GM19468 (cell line): ENCODE measurements at regions not wholly inside any gene's neighbourhood (a gene's known extent, or its start where the extent isn't known, plus 50 kb on each side); places are given as distances from the start of the nearest gene placed in this dataset.

ENCODE experiments used
- ATAC-seq: cut with Tn5 transposase; IDR thresholded peaks from one replicate; pipeline ENCODE4 v1.9.1; 2021; ENCODE audit warnings: mild to moderate bottlenecking, moderate library complexity, moderate number of reproducible peaks; ENCODE audit not compliant: unreplicated experiment; ENCODE audit errors: extremely low read depth

DNA sequence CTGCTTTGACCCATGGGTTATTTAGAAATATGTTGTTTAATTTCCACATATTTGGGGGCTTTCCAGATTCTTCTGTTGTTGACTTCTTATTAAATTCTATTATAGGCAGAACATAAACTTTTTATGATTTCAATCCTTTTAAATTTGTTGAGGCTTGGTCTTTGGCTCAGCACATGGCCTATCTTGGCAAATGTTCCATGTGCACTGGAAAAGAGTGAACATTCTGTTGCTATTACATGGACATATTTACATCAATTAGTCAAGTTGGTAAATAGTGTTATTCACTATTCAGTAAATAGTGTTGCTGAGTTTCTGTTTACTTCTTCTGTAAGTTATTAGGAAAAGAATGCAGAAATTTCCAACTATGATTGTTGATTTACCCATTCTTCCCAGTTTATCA, 75.4 kb downstream of the ETS2 start:
- ATAC-seq, result no peak

DNA sequence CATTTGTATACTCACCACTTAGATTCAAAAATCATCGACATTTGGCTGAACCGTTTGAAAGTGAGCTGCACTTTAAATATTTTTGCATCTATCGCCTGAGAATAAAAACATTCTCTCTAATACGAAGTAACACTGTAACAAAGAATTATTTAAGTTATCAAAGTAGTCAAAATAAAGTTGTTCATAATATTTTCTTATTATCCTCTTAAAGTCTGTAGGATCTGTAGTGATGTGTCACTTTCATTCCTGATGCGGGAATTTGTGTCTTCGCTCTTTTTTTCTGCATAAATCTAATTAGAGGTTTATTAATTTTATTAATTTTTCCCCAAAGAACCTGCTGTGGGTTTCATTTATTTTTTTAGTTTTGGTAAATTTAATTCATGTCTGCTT, 74.8 kb downstream of the ETS2 start:
- no peak for ATAC-seq

DNA sequence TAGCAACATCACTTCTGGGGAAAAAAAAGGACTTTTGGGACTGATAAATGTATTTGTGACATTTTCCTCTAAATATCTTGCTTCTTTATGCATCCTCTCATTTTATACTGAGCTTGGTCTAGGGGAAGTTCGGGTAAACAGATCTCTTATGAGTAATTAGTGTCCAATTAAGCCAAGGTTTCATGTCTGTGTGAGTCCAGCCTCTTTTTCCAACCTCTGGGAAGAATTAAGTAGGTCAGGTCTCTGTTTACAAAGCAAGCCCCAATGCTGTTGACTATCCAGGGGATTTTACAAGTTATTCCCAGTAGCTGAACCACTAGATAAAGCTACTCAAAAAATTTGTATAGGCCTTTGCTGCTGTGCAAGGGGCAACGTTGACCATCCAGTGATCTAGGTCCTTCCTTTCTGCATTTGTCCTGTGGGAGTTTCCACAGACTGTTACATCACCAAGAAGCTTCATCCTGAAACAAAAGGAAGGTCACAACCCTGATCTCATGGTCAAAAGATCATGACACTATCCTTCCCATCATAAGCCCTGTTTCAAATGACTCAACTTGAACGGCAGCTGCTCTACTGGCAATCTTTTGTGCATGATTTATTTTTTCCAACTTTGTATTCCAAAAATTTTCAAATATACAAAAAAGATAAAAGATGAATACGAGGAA, 74.3 kb downstream of the ETS2 start:
- no peak for ATAC-seq

DNA sequence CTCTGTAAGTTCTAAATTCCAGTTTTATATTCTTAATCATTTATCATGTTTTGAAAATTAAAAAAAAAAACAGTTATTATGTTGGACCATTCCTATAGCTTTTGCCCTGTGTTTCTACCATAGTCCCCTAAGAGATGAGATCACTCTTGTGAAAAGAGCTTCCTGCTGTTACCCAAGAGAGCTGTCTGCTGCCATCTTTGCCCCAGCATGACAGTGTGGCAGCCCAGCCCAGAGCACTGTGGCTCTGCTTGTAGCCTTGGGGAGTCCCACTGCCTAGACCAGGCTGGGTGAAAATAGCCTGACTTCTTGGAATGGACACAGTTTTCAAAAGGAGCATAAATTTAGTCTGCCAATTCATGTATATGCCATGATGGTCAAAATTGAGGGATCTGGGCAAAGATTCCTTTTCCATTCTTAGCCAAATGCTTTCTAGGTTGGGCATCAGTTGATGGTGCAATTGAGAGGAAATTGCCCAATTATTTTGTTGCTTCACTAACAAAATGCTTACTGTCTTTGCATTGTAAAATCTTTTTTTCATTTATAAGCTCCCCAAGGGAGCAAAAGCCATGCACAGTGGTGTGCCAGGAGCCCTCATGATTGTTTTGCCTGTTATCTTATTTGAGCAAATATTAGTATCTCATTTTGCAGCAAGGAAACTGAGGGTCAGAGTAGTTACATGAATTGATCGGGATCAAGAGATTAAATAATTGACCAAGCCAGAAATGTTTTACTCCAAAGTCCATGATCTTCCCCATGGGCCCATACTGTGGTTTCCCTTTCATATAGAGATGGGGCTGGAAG, 72.8 kb downstream of the ETS2 start:
- ATAC-seq, result no peak

DNA sequence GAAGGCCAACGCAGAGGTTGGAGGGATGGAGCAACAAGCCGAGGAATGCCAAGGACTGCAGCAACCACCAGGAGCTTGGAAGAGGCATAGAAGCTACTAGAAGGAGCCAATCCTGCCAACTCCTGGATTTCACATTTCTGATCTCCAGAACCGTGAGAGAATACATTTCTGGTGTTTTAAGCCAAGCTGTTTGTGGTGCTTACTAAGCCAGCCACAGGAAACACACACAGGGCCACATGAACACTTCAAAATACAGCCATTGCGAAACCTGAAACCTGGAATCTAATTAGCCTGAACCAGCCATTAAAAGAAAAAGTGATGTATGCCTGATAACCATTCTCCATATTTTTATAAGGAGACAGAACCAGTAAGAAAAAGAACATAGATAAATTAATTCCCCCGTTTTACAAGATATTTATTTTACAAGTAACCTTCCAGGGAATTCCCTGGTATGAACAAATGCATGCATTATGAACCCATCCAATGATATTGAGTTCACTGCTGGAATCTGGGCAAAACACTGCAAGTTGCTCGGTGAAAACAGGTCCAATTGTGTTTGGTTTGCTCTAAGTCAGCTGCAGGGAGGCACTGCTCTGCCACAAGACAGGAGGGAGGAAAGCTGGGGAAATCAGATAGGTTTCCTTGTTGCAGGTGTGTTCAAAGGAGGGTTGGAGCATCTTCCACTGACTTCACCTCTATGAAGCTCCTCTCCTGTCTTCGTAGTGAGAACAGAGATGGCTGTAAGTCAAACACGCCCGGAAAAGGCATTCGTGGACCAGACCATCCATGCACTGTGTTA, 70.2 kb downstream of the ETS2 start:
- ATAC-seq, result no peak
